ENCODE measurements at regions not wholly inside any gene's neighbourhood (a gene's known extent, or its start where the extent isn't known, plus 50 kb on each side); places are given as distances from the start of the nearest gene placed in this dataset.

DNA sequence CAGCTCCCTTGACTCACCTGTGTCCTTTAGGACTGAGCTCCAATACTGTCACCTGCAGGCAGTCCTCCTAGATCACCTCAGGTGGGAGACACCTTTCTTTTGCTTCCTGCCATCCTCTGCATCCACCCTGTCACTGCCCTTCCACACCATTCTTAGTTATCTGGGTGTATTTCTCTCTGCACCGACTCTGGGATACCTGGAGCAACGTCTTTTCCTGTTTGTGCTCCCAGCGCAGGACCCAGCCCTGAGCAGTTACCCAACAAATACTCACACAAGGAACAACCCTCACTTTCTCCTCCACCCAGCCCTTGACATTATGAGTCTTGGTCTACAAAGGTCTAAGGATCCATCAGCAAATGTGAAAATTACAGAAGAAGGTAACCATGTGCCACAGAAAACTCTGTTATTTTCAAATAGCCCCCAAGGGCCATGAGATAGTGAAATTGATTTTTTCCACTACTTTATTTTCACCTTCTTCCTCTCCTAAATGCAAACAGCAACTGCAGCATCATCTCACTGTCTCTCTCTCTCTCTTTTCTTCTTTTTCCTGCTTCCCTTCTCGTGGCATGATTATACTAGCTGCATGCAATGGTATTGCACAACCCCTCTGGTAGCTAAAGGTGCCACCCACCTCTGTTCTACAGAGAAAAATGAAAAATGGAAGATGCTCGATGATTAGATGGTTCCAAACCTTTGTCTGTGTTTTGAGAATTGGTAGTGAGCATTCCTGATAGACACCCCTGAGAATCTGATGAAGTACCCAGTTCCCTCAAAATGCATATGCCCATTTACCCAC is 89.0 kb downstream of the MIS18A start:
- H3K9me3 ChIP-seq (ENCODE audit: insufficient read depth, low read depth, low read length), result no peaks in the 10 kb centered on the region
- H3K27me3 ChIP-seq (ENCODE audit: insufficient read depth, low read length), result no peaks in the 10 kb centered on the region
- DNase-seq (ENCODE audit: low read depth), result no peak
- Mint-ChIP-seq H3K27me3 (ENCODE audit: low read depth, unreplicated experiment) (peaks cover 27% of the 10 kb centered on the region), H3K36me3 (ENCODE audit: low read depth, unreplicated experiment) (no peaks in the 10 kb centered on the region), H3K27ac (ENCODE audit: unreplicated experiment) (no peak overlapping the region), H3K9me3 (ENCODE audit: unreplicated experiment) (peaks cover 3% of the 10 kb centered on the region), H3K4me1 (ENCODE audit: low read depth, unreplicated experiment) (no peaks in the 10 kb centered on the region), H3K4me3 (ENCODE audit: unreplicated experiment) (no peak overlapping the region)
- no peaks in the 10 kb centered on the region for H3K36me3 ChIP-seq (ENCODE audit: insufficient read depth, low read length)
- no peak overlapping the region for H2AFZ ChIP-seq (ENCODE audit: low read depth, low read length)
- no peak overlapping the region for H3K4me3 ChIP-seq (ENCODE audit: insufficient read depth, low read depth, low read length)
- no peak overlapping the region for H3K4me2 ChIP-seq (ENCODE audit: low read length)
- no peak for FAIRE-seq
- H4K20me1 ChIP-seq (ENCODE audit: insufficient read depth, low read length), result no peaks in the 10 kb centered on the region
- H3K79me2 ChIP-seq (ENCODE audit: insufficient read depth, low read length), result no peaks in the 10 kb centered on the region
- no peaks in the 10 kb centered on the region for H3K4me1 ChIP-seq (ENCODE audit: insufficient read depth, low read length)
- TF ChIP-seq, protein P1, sequence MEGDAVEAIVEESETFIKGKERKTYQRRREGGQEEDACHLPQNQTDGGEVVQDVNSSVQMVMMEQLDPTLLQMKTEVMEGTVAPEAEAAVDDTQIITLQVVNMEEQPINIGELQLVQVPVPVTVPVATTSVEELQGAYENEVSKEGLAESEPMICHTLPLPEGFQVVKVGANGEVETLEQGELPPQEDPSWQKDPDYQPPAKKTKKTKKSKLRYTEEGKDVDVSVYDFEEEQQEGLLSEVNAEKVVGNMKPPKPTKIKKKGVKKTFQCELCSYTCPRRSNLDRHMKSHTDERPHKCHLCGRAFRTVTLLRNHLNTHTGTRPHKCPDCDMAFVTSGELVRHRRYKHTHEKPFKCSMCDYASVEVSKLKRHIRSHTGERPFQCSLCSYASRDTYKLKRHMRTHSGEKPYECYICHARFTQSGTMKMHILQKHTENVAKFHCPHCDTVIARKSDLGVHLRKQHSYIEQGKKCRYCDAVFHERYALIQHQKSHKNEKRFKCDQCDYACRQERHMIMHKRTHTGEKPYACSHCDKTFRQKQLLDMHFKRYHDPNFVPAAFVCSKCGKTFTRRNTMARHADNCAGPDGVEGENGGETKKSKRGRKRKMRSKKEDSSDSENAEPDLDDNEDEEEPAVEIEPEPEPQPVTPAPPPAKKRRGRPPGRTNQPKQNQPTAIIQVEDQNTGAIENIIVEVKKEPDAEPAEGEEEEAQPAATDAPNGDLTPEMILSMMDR (IDR thresholded peaks at IDR 0.05; ENCODE audit: insufficient read depth, low read depth, low read length), result no peak
- TF ChIP-seq EZH2 (IDR thresholded peaks at IDR 0.05; ENCODE audit: insufficient read depth, low read length), result no peak
- H3K27ac ChIP-seq (ENCODE audit: low read depth, low read length), result no peak overlapping the region
- H3K9ac ChIP-seq (ENCODE audit: low read length), result no peak overlapping the region

- H3K79me2 ChIP-seq (ENCODE audit: insufficient read depth, low read length), result no peaks in the 10 kb centered on the region
- DNase-seq (ENCODE audit: low read depth) (no peak), FAIRE-seq (no peak)
- H3K9me3 ChIP-seq (ENCODE audit: insufficient read depth, low read depth, low read length), result no peaks in the 10 kb centered on the region
- H2AFZ ChIP-seq (ENCODE audit: low read depth, low read length), result no peak overlapping the region
- H4K20me1 ChIP-seq (ENCODE audit: insufficient read depth, low read length), result no peaks in the 10 kb centered on the region
- H3K36me3 Mint-ChIP-seq (ENCODE audit: low read depth, unreplicated experiment), result no peaks in the 10 kb centered on the region
- no peaks in the 10 kb centered on the region for H3K4me1 Mint-ChIP-seq (ENCODE audit: low read depth, unreplicated experiment)
- peaks cover 3% of the 10 kb centered on the region for H3K9me3 Mint-ChIP-seq (ENCODE audit: unreplicated experiment)
- no peak for TF ChIP-seq EZH2 (IDR thresholded peaks at IDR 0.05; ENCODE audit: insufficient read depth, low read length)
- TF ChIP-seq, protein P1 (IDR thresholded peaks at IDR 0.05; ENCODE audit: insufficient read depth, low read depth, low read length), result no peak
- H3K27me3 Mint-ChIP-seq (ENCODE audit: low read depth, unreplicated experiment), result peaks cover 27% of the 10 kb centered on the region
- no peak overlapping the region for H3K4me3 Mint-ChIP-seq (ENCODE audit: unreplicated experiment)
- no peak overlapping the region for H3K27ac ChIP-seq (ENCODE audit: low read depth, low read length)
- no peaks in the 10 kb centered on the region for H3K36me3 ChIP-seq (ENCODE audit: insufficient read depth, low read length)
- H3K4me1 ChIP-seq (ENCODE audit: insufficient read depth, low read length), result no peaks in the 10 kb centered on the region
- H3K4me3 ChIP-seq (ENCODE audit: insufficient read depth, low read depth, low read length), result no peak overlapping the region
- no peak overlapping the region for H3K4me2 ChIP-seq (ENCODE audit: low read length)
- H3K27ac Mint-ChIP-seq (ENCODE audit: unreplicated experiment), result no peak overlapping the region
- no peaks in the 10 kb centered on the region for H3K27me3 ChIP-seq (ENCODE audit: insufficient read depth, low read length)
- H3K9ac ChIP-seq (ENCODE audit: low read length), result no peak overlapping the region
Observed at GRCh38 chr21:32186804-32187203, 92.0 kb downstream of the MIS18A start.

- H3K4me3 ChIP-seq (ENCODE audit: insufficient read depth, low read depth, low read length), result no peak overlapping the region
- H3K4me1 ChIP-seq (ENCODE audit: insufficient read depth, low read length), result no peaks in the 10 kb centered on the region
- FAIRE-seq (no peak), DNase-seq (ENCODE audit: low read depth) (no peak)
- H2AFZ ChIP-seq (ENCODE audit: low read depth, low read length), result no peak overlapping the region
- Mint-ChIP-seq H3K9me3 (ENCODE audit: unreplicated experiment) (peaks cover 4% of the 10 kb centered on the region), H3K27ac (ENCODE audit: unreplicated experiment) (no peak overlapping the region), H3K4me3 (ENCODE audit: unreplicated experiment) (no peak overlapping the region), H3K4me1 (ENCODE audit: low read depth, unreplicated experiment) (no peaks in the 10 kb centered on the region), H3K36me3 (ENCODE audit: low read depth, unreplicated experiment) (no peaks in the 10 kb centered on the region), H3K27me3 (ENCODE audit: low read depth, unreplicated experiment) (peaks cover 23% of the 10 kb centered on the region)
- H3K27ac ChIP-seq (ENCODE audit: low read depth, low read length), result no peak overlapping the region
- no peaks in the 10 kb centered on the region for H3K79me2 ChIP-seq (ENCODE audit: insufficient read depth, low read length)
- no peaks in the 10 kb centered on the region for H3K9me3 ChIP-seq (ENCODE audit: insufficient read depth, low read depth, low read length)
- H3K4me2 ChIP-seq (ENCODE audit: low read length), result no peak overlapping the region
- TF ChIP-seq, protein P1 (IDR thresholded peaks at IDR 0.05; ENCODE audit: insufficient read depth, low read depth, low read length), result no peak
- no peak for TF ChIP-seq EZH2 (IDR thresholded peaks at IDR 0.05; ENCODE audit: insufficient read depth, low read length)
- H3K9ac ChIP-seq (ENCODE audit: low read length), result no peak overlapping the region
- no peaks in the 10 kb centered on the region for H4K20me1 ChIP-seq (ENCODE audit: insufficient read depth, low read length)
- H3K36me3 ChIP-seq (ENCODE audit: insufficient read depth, low read length), result no peaks in the 10 kb centered on the region
- no peaks in the 10 kb centered on the region for H3K27me3 ChIP-seq (ENCODE audit: insufficient read depth, low read length)
Observed at GRCh38 chr21:32185726-32186125, 93.1 kb downstream of the MIS18A start.
